Transverse colon (tissue), 3 donors: ENCODE measurements at regions not wholly inside any gene's neighbourhood (a gene's known extent, or its start where the extent isn't known, plus 50 kb on each side); places are given as distances from the start of the nearest gene placed in this dataset.

Experiments used
- EP300 ChIP-seq: sonication (generic); formaldehyde crosslinking; IDR thresholded peaks from one replicate; pipeline ENCODE4 v1.6.1; 2017; ENCODE audit warnings: antibody characterized with exemption, low read depth
- POLR2A ChIP-seq: fragments of 450-650 bp; IDR thresholded peaks from one replicate; pipeline ENCODE4 v1.6.1; 2016; ENCODE audit warnings: antibody characterized with exemption, mild to moderate bottlenecking, moderate library complexity
- TF ChIP-seq, protein P1 (sequence below), 5 experiments: fragments of 200-600 bp in 3 of 5; fragments of 450-650 bp in 2 of 5; sonication (generic) in 3 of 5; IDR thresholded peaks; 1 replicate in 2 of 5; 2 replicates in 3 of 5; pipeline ENCODE4 v1.5.1; 2016 to 2017; ENCODE audit warnings: antibody characterized with exemption in 5 of 5, inconsistent platforms in 3 of 5, mild to moderate bottlenecking in 2 of 5, moderate library complexity in 1 of 5

DNA sequence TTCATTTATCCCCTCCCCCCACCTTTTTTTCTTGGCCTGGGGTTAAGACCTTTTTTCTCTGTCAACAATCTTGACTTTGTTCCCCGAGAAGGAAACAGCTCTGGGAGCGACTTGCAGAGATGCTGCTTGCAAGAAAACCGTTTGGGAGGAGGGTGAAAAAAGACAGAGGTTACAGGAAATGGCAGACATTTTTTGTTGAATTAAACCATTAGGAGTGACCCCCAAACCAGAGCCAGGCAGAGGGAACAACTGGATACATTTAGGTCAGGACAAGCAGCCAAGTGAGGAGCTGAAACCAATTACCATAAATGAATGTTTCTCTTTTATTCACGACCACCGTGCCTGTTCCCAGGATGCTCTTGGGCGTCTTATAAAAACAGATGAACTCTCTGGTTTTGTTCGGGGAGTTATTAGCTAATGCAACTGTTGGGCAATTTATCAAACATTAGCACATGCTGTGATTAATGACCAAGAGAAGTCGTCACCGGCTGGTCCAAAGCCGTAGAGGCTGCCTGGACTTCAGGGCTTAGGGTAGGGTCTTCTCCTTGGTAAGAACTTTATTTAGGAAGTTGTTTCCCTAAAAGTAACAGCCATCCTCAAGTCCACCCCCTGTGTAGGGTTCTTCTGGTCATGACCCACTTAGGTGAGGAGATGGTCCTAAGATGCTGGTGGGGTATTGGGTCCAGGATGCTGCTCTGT is 141.0 kb downstream of the FOXD2 start:
- TF ChIP-seq POLR2A (no peak), EP300 (no peak)
- TF ChIP-seq, protein P1, sequence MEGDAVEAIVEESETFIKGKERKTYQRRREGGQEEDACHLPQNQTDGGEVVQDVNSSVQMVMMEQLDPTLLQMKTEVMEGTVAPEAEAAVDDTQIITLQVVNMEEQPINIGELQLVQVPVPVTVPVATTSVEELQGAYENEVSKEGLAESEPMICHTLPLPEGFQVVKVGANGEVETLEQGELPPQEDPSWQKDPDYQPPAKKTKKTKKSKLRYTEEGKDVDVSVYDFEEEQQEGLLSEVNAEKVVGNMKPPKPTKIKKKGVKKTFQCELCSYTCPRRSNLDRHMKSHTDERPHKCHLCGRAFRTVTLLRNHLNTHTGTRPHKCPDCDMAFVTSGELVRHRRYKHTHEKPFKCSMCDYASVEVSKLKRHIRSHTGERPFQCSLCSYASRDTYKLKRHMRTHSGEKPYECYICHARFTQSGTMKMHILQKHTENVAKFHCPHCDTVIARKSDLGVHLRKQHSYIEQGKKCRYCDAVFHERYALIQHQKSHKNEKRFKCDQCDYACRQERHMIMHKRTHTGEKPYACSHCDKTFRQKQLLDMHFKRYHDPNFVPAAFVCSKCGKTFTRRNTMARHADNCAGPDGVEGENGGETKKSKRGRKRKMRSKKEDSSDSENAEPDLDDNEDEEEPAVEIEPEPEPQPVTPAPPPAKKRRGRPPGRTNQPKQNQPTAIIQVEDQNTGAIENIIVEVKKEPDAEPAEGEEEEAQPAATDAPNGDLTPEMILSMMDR (IDR thresholded peaks at IDR 0.05) = no peak
